Stimulated activated CD8-positive, alpha-beta memory T cell treated with anti-CD3 and anti-CD28 coated beads, Interleukin-2, amount 100 ng/mL, for 1 hour (primary cell): ENCODE measurements at regions not wholly inside any gene's neighbourhood (a gene's known extent, or its start where the extent isn't known, plus 50 kb on each side); places are given as distances from the start of the nearest gene placed in this dataset.

Experiments
- DNase-seq, 2 donors: peaks; one replicate each; pipeline ENCODE4 v3.0.0-alpha.2; 2020; ENCODE audit warnings: low read depth in 2 of 2

GRCh38 chr10:131792011-131792651 is 108.7 kb upstream of the PPP2R2D start:
- no peak for DNase-seq

GRCh38 chr10:131792809-131793208 is 108.0 kb upstream of the PPP2R2D start:
- no peak for DNase-seq

DNA sequence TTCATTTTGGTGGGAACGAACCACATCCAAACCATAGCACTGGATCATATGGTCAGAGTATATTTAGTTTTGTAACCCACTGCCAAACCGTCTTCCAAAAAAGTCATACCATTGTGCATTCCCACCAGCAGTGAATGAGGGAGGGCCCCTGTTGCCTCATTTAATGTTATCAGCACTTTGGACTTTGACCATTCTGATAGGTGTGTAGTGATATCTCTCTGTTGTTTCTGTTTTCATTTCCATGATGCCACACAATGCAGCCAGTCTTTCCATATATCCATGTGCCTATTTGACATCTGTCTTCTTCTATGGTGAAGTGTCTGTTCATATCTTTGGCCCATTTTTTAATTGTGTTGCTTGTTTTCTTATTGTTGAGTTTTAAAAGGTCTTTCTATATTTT is 105.0 kb upstream of the PPP2R2D start:
- no peak for DNase-seq

- DNase-seq = no peak
Observed at GRCh38 chr10:131797626-131798025, 103.2 kb upstream of the PPP2R2D start.

DNA sequence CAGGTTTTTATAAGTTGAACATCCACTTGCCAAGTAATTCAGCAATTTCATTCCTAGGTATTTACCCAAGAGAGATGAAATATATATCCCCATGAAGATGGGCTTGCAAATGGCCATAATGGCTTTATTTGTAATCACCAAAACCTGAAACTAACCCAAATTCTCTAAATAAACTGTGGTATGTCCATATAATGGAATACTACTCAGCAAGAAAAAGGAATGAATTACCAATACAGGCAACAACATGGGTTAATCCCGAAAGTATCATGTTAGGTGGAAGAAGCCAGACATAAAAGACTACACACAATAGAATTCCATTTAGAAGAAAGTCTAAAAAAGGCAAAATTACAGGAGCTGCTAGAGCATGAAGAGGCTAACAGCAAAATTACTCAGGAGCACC is 101.4 kb upstream of the PPP2R2D start:
- no peak for DNase-seq

DNA sequence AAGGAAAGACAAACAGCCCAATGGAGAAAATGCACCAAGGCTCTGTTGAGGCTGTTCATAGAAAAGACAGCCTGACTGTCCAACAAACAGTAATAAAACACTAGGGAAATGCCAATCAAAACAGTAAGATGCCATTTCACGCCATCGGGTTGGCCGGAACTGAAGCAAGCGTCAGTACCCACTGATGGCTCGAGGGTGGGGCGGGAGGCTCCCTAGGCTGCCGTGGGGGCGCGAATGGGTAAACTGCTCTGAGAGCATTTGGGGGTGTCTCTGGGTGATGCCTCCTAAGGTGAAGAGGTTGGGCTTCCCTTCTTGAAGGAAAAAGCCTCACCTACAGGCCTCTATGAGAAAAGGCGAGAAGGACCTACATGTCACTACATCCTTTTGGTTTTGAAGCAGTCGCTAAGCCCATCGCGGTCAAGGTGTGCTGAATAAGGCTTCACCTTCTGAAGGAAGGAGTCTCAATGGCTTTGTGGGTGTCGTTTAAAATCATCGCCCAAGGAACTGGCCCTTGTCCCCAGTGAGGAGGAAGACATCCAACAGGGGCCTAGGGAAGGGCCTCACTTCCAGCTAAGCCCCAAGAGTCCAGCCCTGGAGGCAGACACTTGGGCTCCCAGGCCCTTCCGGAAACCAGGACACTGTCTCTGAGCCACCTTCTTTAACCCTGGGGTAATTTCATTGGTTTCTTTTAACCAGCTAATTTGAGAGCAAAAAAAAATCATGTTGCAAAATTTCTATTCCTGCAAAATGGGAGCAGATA is 98.5 kb upstream of the PPP2R2D start:
- DNase-seq = no peak

DNA sequence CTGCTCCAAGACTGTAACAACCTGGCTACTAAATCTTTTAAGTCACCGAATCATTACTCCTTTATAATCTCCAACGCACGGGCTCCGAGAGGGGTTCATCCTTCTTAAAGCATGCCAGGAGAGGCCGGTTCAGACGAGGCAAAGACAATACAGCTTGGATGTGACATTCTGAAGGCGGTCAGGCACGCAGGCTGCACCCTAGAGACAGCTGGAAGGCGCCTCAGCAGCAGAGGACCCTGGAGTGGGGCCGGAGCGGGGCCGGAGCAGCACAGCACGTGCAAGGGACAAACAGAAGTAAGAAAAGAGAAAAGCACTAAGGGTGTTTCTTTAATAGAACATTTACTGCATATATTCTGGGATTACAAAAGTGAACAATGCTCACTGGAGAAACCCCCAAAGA is 97.8 kb upstream of the PPP2R2D start:
- DNase-seq = no peak

DNA sequence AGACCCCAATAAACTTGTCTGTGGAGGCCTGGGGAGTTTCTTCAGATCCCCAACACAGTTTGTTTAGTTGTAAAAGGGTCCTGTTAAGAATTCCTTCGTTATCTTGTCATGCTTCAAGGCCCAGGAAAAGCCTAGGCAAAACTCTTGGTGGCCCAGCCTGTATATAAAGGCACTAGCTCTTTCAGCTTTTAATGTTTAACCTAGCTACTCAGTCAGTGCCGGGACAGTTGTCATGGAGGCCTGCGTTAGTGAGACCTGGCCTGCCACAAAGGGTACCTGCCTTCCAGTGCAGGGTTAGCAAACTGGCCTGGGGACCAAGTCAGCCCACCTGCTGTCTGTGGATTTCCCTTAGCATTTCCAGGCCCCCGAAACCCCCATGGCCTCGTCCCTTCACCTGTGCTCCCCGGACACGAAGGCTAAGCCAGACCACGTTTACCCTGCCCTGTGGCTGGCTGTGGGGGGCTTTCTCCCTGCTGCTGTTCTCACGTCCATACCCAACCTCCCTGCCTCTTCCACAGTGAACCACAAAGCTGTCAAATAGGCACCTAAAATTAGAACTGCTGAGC is 96.9 kb upstream of the PPP2R2D start:
- DNase-seq = no peak

GRCh38 chr10:131804551-131805295 is 96.1 kb upstream of the PPP2R2D start:
- DNase-seq = no peak

GRCh38 chr10:131805696-131806095 is 95.1 kb upstream of the PPP2R2D start:
- DNase-seq = no peak

DNA sequence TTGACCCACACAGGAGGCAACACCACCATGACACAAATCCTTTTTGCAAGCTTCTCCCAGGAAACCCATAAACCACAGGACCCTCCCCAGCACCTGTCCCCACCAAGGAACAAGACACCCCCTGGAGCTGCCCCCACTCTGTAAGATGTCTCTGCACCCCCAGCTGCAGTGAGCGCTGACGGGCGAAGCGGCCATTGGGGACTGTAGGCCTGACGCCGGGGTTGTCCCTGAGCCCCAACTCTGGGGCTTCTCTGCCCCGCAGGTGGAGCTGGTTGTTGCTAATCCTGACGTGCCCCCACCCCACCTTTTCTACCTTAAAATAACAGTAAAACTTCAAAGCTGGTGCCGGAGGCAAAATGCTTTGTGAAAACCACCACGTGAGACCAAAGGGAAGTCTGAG is 94.7 kb upstream of the PPP2R2D start:
- no peak for DNase-seq

- DNase-seq = no peak
Observed at GRCh38 chr10:131806646-131807317, 94.0 kb upstream of the PPP2R2D start.

GRCh38 chr10:131808370-131808930 is 92.4 kb upstream of the PPP2R2D start:
- no peak for DNase-seq

GRCh38 chr10:131810036-131810804 is 90.6 kb upstream of the PPP2R2D start:
- no peak for DNase-seq

DNA sequence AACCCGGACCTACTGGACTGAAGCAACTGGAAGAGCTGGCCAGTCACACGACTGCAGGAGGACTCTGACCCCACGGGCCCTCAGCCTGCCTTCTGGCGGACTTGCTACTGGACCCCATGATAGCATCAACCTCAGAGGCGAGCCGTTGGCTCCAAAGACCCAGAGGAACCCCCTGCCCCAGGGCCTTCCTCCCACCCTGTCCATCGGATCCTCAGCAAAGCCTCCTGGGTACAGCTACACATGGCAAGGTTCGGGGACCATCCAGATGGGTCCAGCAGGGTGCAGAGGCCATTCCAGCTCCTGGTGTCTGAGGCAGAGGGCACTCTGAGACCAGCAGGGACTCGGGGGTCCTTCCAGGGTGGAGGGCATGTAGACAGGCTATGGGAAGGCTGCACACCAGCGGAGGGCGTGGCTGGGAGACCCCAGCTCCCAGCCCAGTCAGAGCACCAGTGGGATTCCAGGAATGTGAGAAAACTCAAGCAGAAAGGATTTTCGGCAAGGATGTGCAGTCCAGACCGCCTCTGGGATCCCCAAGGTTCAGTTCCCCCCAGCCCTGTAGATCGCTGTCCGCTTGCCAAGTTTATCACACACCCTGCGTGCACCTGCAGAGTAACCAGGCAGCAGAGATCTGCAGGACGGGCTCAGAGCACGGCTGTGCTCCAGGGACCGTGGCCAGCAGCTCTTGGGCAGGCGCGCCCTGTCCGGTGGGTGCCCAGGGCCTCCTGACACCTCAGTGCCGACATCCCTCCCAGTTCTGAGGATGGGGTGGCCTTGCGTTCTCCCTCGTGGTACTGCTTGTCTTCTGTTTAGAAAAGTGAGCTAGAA is 89.8 kb upstream of the PPP2R2D start:
- no peak for DNase-seq

DNA sequence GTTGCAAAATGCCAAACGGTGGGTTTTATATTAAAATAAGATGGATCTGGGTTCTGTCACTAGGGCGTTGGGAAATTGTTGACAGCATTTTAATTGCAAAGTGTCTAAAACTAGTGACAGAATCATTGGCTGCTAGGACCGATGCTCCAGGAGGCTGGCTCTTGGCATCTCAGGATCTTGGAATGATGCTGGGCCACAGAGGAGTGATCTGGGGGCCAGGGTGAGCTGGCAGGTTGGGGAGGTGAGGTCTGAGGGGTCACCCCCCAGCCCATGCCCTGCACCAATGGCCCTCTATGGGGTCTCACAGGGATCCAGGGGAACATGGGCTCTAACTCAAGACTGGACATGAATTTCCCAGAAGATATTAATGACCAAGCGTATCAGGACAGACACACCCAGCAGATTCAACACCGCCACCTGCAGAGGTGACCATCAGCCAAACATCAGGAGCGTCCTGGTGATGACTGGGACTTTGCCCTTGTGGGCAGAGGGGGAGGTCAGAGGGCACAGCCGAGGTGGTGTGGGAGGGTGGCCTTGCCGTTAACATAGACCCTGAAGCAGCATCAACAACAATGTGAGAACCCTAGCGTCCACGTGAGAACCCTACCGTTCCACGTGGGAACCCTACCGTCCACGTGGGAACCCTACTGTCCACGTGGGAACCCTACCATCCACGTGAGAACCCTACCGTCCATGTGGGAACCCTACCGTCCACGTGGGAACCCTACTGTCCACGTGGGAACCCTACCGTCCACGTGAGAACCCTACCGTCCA is 89.0 kb upstream of the PPP2R2D start:
- no peak for DNase-seq

DNA sequence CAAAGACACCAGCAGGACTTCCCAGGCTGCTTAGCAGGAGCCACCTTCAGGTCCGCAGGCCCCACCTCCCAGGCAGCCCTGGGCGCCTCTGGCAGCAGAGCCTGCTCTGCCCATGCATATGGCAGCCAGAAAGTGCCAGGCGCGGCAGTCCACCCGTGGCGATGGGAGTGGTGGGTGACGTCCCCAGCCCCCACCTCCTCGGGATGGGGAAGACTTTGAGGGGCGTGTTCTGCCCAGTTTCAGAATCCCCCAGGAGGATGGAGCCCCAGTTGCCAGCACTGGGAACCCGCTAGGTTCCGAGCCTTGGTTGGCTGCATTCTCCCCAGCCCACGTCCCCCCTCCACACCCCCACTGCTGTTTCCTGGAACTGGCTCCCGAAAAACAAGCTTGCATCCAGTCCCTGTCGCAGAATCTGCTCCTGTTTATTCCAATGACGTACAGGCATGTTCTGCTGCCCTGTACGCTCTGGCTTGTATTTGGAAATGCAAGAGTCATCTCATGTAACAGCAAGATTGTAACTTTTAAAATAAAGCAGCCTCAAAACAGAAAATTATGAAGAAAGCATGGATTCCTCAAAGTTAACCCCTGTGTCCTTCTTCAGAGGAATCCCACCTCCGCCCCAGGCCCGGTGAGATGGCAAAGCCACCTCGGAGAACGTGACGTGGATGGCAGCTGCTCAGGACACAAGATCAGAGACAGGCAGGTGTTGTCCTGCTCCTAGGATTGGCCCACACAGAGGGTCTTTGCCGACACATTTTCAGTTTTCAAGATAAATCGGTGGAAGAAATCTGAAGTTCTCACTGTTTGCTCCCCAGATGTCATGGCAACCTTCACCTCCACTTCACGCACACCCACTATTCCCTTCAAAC is 87.8 kb upstream of the PPP2R2D start:
- DNase-seq = no peak

DNA sequence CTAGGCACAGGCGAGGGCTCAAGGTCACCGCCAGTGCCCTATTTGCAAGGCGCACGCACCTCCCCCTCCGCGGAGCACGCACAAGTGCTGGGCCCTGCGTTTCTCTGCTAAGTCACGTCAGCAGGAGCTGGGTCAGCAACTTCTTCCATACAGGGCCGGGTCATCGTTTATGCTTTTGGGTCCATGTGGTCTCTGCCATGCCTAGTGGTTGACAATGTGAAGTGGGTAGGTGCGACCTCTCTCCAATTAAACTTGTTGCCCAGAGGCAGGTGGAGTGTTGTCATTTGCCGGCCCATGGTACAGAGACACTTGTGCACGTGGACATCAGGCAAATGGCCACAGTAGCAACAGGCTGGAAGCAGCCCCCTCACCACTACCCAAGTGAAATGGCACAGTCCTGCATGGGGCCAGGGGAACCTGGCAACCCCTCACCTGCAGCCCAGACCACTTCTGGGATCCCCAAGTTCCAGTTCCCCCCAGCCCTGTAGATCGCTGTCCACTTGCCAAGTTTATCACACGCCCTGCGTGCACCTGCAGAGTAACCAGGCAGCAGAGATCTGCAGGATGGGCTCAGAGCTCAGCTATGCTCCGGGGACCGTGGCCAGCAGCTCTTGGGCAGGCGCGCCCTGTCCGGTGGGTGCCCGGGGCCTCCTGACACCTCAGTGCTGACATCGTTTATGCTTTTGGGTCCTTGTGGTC is 86.1 kb upstream of the PPP2R2D start:
- no peak for DNase-seq
